ENCODE measurements at regions not wholly inside any gene's neighbourhood (a gene's known extent, or its start where the extent isn't known, plus 50 kb on each side); places are given as distances from the start of the nearest gene placed in this dataset.

- TF ChIP-seq, protein P1, sequence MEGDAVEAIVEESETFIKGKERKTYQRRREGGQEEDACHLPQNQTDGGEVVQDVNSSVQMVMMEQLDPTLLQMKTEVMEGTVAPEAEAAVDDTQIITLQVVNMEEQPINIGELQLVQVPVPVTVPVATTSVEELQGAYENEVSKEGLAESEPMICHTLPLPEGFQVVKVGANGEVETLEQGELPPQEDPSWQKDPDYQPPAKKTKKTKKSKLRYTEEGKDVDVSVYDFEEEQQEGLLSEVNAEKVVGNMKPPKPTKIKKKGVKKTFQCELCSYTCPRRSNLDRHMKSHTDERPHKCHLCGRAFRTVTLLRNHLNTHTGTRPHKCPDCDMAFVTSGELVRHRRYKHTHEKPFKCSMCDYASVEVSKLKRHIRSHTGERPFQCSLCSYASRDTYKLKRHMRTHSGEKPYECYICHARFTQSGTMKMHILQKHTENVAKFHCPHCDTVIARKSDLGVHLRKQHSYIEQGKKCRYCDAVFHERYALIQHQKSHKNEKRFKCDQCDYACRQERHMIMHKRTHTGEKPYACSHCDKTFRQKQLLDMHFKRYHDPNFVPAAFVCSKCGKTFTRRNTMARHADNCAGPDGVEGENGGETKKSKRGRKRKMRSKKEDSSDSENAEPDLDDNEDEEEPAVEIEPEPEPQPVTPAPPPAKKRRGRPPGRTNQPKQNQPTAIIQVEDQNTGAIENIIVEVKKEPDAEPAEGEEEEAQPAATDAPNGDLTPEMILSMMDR (IDR thresholded peaks at IDR 0.05), result no peak
- TF ChIP-seq POLR2AphosphoS5 (IDR thresholded peaks at IDR 0.05; ENCODE audit: low read depth, low read length), result no peak
Measured at GRCh38 chr2:145314119-145314633, 794.3 kb upstream of the ZEB2 start.
